LHCN-M2 (cell line): ENCODE measurements at regions not wholly inside any gene's neighbourhood (a gene's known extent, or its start where the extent isn't known, plus 50 kb on each side); places are given as distances from the start of the nearest gene placed in this dataset.
A peak's percentile ranks its signal among the peaks of the same experiment; 100 is the strongest.

ENCODE experiments used
- DNase-seq: peaks from one replicate; pipeline ENCODE4 v3.0.0-alpha.2; 2012; ENCODE audit warnings: low read depth

DNA sequence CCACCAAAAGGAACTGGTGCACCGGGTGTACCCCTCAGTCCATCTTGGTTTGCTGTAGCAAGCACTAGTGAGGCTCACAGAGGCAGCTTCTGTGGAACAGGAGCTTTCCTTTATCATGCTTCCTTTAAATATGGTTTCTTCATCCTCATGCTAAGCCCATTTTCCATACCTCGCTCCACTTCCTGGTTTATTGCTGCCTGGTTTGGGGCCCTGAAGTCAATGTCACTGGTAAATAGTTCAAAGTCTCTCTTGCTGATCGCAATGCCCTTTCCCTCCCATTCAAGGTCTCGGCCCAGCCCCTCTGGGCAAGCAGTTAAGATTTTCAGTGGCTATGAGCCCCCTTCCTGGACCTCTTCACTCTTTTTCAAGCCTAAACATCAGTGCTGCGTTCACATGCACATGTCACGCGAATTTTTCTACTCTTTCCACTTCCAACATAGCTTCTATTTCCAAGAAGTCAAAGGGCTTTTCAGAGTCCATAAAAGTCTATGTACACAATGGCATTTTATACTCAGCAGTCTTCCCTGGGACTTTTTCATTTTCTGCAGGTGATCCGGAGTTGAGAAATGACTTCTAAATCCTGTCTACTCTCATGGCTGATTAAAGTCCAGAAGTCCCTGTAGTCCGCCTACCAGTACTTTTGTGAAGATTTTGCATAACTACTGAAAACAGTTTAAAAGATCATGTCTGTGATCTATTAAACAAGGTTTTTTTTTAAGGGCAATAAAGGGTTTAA, 323.8 kb upstream of the ZFHX3 start:
- no peak for DNase-seq

DNA sequence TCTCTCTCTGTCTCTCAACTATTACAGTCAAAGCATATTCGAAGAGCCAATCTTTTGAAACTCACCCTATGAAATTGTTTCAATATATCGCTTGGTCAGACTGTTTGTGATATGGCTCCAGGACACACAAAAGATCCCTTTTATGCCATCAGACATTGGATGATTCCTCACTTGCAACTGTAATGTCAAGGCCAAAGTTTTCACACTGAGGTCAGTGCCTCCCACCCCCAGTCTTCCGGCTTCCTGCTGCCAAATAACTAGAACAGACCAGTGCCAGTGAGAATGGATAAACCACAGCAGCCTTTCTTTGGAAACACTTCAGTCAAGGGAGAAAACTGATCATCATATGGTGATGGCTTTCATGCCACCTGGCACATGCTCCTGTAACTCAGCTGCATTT, 321.9 kb upstream of the ZFHX3 start:
- no peak for DNase-seq

DNA sequence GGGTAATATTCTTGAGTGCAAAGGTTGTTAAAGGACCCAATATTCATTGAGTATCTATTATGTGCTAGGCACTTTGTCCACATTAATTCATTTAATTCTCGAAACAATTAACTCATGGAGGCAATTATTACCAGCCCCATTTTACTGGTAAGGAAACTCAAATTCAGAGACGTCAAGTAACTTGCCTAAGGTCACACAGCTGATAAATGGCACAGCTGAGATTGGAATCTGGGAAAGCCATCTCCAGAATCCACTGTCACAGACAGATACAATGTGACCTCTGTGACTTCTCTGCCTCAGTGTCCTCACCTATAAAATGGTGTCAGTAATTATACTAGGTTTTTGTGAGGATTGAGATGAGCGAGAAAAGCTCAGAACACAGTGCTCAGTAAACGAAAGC, 320.8 kb upstream of the ZFHX3 start:
- no peak for DNase-seq

DNA sequence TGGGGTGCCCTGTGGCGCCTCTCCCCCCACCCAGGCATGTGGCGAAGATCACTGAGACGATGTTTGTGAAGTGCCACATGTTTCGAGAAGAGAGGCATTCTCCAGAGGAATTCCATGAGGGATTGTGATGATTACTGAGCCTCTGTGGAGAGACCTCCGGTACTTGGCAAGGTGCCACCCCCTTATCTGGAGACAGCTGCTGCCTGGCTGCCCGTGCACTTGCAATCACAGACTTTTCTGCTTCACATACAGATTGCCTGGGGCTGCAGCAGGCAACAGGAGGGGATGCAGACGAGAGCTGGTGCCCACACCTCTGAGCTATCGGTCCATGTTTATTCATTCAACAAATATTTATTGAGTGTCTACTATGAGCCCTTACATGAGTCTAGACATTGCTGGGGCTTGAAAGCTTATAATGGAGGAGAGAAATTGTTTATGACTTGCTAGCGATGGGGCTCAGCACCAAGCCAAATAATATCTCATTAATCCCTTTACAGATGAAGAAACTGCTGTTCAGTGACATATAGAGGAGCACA, 317.2 kb upstream of the ZFHX3 start:
- DNase-seq, result peak; percentile 4

DNA sequence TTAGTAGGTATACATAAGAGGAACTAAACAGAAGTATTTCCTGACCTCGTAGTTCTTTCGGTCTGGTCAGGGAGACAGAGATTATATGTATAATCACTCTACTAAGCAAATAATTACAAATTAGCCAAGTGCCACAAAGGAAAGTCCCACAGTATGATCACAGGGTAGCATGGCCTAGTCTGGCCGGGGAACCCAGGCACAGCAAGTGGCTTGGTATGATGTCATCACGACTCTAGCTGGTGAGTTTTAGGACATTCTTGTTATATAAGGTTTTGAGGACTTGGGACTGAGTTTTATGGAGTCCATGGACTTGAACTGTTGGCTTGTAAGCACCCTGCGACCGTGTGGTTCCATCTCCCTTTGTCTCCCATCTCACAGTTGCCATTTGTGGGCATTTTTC, 316.5 kb upstream of the ZFHX3 start:
- no peak for DNase-seq

DNA sequence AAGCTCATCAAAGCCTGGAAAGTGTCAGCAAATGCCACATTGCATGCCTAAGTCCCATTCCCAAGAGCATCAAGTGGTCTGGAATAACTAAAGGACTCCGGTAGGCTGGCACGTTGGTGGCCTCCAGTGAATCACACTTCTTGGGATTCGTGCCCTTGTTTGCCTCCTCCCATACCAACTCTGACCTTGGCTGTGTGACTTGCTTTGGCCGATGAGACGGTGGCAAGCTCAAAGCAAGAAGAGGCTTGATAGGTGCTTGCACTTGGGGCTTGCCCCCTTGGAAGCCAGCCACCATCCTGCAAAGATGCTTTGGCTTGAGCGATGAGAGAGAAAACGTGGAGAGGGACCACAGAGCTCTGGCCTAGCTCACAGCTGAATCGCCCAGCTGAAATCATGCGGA, 313.1 kb upstream of the ZFHX3 start:
- no peak for DNase-seq

DNA sequence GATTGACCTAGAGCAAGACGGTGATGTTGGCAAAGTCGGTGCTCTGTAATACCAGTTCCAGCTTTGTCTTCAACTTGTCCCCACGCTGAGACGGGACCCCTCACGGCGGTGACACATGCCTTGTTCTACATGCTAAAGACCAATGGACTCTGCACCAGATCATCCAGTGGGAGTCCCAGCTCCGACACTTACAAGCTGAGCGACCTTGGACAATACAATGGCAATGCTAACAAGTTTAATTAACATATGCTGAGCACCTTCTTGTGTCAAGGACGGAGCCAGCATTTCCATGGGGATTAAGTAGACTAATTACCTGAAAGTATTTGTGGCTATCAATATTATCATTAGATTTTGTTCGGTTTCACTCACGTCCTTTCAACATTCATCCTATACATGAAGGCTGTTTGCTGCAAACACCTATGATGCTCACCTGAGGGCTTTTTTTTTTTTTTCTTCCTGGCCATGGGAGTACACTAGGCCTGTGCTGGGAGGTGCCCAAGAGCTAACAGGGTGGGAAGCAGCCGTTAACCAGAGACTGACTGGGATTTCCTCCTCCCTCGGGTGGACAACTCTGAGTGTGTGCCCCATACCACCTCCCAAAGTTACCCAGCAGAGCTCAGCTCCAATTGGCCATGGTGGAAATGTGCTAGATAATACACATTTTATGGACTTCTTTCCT, 308.6 kb upstream of the ZFHX3 start:
- no peak for DNase-seq

DNA sequence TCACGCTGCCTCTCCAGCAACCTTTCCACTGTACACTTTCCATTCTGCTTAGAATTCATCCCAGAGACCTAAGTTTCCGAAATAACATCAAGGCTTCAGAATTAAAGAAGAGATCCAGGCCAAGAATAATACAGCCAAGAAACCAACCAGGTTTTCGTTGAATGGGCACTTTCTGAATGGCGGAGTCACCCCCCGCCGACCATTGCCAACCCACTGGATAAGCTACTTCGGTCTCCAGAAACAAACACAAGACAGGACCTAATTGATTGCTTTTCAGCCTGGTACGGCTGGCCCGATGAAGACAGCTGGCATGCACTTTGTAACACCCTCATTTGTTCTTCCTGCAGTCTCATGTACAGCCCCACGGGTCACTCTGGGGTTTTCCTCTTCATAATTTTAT, 308.1 kb upstream of the ZFHX3 start:
- DNase-seq, result no peak

DNA sequence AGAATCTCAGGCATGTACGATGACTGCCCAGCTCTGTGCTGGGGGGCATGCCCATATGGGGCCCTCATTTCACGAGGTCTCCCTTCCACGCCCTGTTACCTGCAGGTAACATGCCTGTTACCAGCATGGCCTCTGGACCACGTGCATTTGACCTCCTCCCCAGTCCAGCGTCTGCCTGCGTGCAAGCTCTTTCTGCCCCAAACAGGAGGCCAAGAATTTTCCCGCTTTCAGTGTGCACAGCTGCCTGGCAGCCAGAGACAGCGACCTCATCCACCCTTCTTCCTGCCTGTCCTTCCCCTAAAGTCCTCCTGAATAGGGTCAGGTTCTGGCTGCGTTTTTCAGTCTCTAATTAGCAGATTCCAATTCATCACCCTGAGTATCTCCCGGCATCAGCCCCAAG, 306.5 kb upstream of the ZFHX3 start:
- DNase-seq, result no peak

DNA sequence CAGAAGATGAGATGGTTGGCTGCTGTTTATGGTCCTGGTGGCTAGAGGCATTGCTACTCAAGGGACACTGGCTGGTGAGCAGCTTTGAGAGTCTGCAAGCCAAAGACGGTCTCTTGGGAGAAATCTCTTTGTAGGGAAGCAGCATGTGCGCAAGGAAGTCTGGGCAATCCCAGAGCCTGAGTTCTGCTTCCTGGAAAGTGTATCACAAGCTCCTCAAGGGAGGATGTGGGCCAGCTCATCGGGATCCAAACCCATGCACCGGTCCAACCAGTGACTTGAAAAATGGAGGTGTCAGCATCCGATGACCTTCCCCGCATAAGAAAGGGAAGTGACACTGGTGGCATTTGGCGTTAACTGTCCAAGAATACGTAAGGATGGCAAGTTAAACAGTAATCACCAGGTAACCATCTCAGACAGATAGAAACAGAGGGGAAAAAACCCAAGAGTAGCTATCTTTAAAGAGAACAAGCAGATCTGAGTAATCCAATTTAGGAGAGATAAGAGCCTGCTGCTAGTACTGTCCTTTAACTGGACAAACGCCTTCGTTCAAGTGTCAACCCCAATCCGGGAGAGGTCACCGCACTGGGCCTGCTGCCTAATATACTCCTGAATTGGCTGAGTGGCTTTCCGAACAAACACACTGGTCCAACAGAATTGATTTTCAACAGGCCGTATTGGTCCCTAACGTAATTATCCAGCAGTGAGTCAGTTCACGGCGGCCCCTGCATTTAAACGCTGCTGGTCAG, 303.0 kb upstream of the ZFHX3 start:
- no peak for DNase-seq

DNA sequence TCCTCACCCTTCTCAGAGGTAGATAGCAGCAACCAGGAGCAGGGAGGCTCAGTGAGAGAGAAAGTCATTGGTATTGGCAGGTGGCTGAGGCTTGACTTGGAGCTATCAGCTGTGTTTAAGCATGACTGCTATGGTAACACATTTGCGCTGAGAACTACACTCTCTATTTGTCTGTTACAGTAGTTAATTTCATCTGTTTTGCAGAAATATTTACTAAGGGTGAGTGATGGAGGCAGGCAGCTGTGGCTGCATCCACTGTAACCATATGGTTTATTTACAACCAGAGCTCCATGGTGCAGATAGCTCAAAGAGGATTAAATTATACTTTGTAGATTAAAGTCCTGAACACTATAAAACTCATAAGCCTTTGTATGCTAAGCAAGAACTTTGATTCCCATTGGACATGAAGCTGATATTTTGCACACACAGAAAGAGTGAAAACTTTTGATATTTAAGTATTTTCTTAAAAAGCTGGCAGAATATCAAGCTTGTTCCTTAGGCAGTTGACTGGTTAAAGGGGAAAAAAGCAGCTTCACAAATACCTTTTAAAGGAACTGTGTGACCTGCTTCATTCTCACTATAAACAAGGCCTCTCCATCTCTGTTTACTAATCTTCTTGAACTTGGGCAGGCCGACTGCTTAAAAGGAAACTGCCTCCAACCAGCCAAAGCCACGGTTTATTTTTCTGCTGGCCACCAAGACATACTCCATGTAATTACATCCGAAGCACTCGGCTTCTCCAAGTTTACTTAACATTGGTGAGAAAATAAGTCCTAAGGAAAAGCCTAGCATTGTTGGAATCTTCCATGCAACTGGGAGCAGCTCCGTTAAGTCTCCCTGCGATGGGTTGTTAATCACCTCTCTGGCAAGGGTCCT, 299.8 kb upstream of the ZFHX3 start:
- no peak for DNase-seq

DNA sequence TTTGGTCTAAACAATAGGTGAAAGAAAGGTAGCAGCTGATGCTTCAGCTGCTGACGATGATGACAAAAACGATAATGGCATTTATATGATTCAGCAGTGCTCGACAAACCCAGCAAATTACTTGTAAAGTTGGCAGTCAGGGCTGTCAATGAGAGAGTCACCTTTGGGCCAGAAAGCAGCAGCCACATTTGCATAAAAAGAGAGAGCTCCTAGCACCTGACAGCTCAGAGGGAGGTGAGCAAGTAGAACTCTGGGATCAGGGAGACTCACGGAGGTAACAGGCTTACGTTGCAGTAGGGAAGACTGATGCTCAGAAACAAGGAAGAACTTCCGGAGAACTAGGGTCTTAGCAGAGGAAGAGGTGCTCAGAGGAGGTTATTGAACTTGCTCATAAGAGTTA, 291.9 kb upstream of the ZFHX3 start:
- no peak for DNase-seq

DNA sequence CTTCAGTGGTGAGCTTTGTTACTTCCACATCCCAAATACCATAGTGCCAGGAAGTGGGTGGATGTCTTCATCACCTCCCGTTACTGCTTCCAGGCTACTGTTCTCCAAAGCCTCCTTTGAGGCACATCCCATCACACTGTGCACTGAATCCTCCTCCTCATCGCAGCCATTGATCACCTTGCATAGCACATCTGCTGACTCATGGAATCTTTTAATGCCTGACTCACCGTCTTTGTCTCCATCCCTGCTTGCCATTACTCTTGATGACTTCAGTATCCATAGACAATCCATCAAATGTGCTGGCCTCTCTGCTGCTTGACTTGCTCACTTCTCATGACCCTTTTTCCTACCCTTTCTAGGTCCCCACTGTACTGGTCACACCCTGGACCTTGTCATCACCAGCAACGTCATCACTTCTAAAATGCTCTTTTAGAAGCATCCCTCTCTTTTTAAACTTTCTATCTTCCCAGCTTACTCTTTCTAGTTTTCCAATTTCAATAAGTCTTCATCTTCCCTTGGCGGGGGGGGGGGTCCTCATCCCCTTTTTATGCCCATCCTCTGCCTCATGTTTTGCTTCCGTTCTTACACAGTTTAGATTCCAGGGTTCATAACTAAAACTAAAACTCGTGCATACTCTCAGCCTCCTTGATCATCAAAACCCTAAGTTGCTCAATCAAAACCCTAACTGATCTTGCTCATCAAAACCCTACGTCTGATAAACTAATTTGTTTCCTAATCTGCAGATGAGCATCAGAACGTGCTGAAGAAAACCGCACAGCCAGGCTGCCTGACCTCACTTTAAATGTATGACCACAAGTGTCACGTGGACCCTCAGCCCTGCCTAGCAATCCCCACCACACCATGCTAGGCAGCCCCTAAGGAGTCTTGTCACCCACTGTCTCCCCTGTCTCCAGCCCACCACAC, 289.7 kb upstream of the ZFHX3 start:
- no peak for DNase-seq

DNA sequence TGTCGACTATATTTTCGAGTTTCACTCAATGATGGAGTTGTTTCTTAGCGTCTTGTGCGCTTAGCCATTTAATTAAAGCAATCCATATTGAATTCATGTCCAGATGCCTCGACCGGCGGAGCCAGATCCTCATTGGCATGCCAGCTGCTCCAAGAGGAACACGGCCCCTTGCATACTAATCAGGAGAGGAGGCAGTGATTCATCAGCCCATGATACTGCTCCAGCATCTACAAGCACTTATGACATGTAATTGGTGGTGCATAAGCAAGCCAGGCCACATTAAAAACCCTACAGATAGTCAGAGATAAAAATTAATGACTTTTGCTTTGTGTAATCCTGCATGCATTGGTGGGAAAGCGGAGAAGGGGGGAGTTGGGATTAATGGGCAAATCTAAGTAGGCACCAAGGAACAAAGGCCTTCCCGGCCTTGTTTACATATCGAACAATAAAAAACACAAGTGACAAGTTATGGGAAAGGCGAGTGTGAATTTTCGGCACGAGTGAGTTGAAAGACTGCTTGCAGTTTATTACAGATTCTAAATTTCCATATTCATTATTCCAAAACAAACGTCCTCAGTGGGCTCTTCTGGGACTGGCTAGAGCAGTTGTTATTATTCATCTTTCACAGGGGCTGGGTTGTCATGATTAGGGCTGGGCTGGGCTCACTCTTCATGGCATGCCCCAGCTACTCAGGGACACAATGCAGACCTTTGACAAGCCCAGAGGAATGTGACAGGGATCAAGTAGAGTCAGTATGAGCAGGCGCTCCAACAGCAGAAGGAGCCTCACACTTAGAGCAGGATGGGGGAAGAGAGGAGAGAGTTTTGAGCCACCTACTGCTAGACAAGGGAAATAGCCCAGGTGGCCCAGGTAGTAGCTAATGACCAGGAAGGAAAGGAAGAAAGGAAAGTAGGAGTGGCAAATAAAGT, 281.7 kb upstream of the ZFHX3 start:
- no peak for DNase-seq

DNA sequence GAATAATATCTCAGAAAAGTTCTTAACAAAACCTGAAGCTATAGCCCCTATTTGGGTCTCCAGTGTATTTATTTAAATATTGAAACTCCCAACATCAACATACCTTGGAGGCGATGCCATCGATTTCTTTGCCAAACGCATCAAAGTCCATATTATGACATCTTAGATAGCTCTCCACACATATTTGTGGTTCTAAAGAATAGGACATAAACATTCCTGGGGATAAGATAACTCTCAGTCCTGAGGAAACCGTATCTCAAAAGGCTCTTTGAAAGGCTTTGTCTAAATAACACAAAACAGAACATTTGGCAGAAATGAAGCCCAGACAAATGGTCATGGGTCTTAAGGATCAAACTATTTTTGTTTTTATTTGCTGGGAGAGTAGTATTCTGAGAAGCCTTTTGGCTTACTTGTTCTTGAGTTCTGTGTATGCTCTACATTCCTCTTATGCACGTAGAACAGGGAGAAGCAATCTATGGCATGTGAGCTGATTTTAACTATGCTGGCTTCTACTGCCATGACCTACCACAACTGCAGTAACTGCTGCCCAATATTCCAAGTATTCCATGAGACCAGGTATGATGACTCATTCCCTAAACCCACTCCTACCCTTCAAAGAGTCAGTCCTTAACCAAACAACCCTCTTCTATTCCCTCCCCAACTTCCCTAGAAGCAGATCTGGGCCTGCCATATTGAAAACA, 279.0 kb upstream of the ZFHX3 start:
- DNase-seq, result no peak

DNA sequence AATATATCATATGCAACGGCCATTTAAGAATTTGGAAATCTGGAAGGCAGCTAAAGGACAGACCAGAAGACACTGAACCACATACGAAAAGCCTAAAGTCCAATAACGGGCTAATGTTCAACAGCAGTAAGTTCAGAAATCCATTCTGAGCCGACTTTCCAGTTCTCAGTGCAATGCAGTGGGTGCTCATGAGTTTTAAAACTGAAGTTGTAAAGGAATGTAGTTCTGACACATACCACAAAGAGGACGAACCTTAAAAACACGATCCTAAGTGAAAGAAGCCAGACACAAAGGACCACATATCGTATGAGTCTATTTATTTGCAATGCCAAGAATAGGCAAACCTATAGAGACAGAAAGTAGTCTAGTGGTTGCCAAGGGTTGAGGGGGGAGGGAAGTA, 278.3 kb upstream of the ZFHX3 start:
- no peak for DNase-seq

DNA sequence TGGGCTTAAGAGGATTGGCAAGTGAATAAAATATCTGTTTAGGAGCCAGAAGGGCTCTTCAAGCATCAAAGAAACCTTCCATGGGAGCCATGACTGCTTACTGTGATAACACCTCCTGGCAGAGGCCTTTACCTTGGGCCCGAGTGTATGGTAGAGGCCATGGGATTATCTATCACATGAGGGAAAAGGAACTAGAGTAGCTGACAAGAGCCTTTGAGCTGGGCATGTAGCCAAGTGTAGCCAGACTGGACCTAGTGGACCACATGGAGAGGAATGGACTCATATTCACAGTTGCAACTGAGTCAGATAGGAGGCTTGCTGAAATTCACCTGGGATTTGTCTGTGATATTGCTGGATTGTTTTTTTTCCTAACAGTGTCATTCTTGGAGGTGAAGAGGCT, 276.0 kb upstream of the ZFHX3 start:
- DNase-seq, result no peak

DNA sequence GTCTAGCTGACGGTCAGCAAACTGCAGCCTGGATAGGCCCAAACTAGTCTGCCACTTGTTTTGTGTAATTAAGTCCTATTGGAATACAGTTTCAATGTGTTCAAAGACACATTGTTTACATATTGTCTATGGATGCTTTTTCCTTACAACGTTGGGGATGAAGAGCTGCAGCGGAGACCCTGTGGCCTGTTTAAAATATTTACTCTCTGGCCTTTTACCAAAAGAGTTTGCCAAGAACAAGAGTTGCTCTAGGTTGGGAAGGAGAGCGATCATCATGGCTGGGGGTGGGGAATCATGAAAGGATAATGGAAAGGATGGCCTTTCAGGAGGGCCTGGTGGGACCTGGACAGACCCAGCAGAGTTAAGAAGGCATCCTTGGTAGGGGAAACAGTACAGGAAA, 274.9 kb upstream of the ZFHX3 start:
- DNase-seq, result no peak

DNA sequence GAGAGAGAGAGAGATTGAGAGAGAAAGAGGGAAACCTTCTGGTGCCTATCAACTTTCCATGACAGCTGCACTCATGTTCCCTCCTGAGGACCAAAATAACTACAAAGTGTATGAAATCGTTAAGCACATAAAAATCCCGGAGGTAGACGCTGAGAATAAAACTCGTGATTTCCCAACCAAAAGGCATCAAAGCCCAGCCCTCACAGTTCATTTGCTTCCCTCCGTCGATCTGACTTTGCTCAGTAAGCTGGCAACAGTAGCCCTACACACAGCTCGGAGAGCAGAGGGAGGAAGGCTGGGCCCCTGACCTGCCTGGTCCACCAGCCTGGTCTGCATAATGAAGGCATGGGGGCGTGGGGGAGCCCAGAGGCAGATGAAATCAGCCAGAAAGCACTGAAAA, 273.9 kb upstream of the ZFHX3 start:
- no peak for DNase-seq
